Stomach (tissue), 8 donors: ENCODE measurements at regions not wholly inside any gene's neighbourhood (a gene's known extent, or its start where the extent isn't known, plus 50 kb on each side); places are given as distances from the start of the nearest gene placed in this dataset.
A peak's percentile ranks its signal among the peaks of the same experiment; 100 is the strongest.

ENCODE experiments used
- DNase-seq, 2 donors: peaks; one replicate each; pipeline versions ENCODE4 v3.0.0 to v3.0.0-alpha.2; 2013 to 2019
- H3K27ac ChIP-seq, 5 donors: fragments of 200-600 bp in 4 of 5; sonication (generic) in 4 of 5; one replicate each; pipeline ENCODE4 v1.5.1; 2013 to 2019; ENCODE audit warnings: mild to moderate bottlenecking in 1 of 5, moderate library complexity in 1 of 5
- H3K27me3 ChIP-seq, 3 donors: fragments of 200-600 bp; sonication (generic); one replicate each; pipeline ENCODE4 v1.5.1; 2017 to 2019; ENCODE audit warnings: mixed run types in 1 of 3
- H3K36me3 ChIP-seq, 4 donors: fragments of 200-600 bp; sonication (generic); 1 replicate in 3 of 4; 2 replicates in 1 of 4; pipeline ENCODE4 v1.5.1; 2016 to 2019
- H3K4me1 ChIP-seq, 4 donors: fragments of 200-600 bp; sonication (generic); one replicate each; pipeline ENCODE4 v1.5.1; 2016 to 2019
- H3K4me3 ChIP-seq, 4 donors: fragments of 200-600 bp; sonication (generic) in 3 of 4; one replicate each; pipeline ENCODE4 v1.5.1; 2016 to 2019; ENCODE audit warnings: mild to moderate bottlenecking in 1 of 4
- H3K9me3 ChIP-seq, 4 donors: fragments of 200-600 bp; sonication (generic); one replicate each; pipeline ENCODE4 v1.5.1; 2016 to 2019
- CTCF ChIP-seq, 7 experiments: fragments of 450-650 bp in 4 of 7; fragments of 200-600 bp in 3 of 7; sonication (generic) in 3 of 7; IDR thresholded peaks; one replicate each; pipeline ENCODE4 v1.5.1; 2016 to 2019; ENCODE audit warnings: antibody characterized with exemption in 7 of 7, control low read depth in 2 of 7, mild to moderate bottlenecking in 1 of 7
- EP300 ChIP-seq: sonication (generic); formaldehyde crosslinking; IDR thresholded peaks from one replicate; pipeline ENCODE4 v1.6.1; 2017; ENCODE audit warnings: antibody characterized with exemption
- POLR2A ChIP-seq, 4 donors: fragments of 450-650 bp; IDR thresholded peaks; one replicate each; pipeline ENCODE4 v1.6.1; 2016; ENCODE audit warnings: antibody characterized with exemption in 4 of 4, control low read depth in 2 of 4, mild to moderate bottlenecking in 1 of 4, moderate library complexity in 1 of 4
- POLR2AphosphoS5 ChIP-seq, 3 donors: sonication (generic); formaldehyde crosslinking; IDR thresholded peaks; one replicate each; pipeline ENCODE4 v1.6.1; 2016; ENCODE audit warnings: antibody characterized with exemption in 3 of 3
- WGBS, 5 donors: extraction: QIAGEN DNeasy Blood & Tissue Kit in 3 of 5; methylation state at CpG; one replicate each; pipeline versions ENCODE4 v1.1.5 to v1.1.7; 2013 to 2018; 5-methylcytosine and 5-hydroxymethylcytosine counted together
- intact Hi-C: fragments of 100-400 bp; cut with DNase I; formaldehyde crosslinking; loops from one replicate; pipeline ENCODE4 v1.15.1; 2023; ENCODE audit warnings: low total_unique reads
- donor health status: healthy with polysubstance abuse.
- donor health status: Bipolar disorder and iron deficiency.
- donor health status: healthy.

GRCh38 chr9:28024676-28025075 lies 451.4 kb upstream of the C9orf72 start:
- H3K4me1 ChIP-seq = no peaks in the 10 kb centered on the region
- intact Hi-C loops = no loop called here
- DNase-seq = peak in 1 of 2 donors; percentile 33
- WGBS, 5 donors = 64 to 82% (median 75%) methylated on average over 6 of the region's 6 CpGs
- no peaks in the 10 kb centered on the region for H3K9me3 ChIP-seq
- no peaks in the 10 kb centered on the region for H3K36me3 ChIP-seq
- H3K4me3 ChIP-seq = no peak overlapping the region
- no peaks in the 10 kb centered on the region for H3K27me3 ChIP-seq
- TF ChIP-seq POLR2A (IDR thresholded peaks at IDR 0.05) = no peak
- TF ChIP-seq POLR2AphosphoS5 (IDR thresholded peaks at IDR 0.05) = no peak
- TF ChIP-seq EP300 = no peak
- TF ChIP-seq CTCF (IDR thresholded peaks at IDR 0.05) = no peak
- H3K27ac ChIP-seq = no peak overlapping the region

GRCh38 chr9:28025186-28025585 lies 451.9 kb upstream of the C9orf72 start:
- Histone ChIP-seq H3K36me3 (no peaks in the 10 kb centered on the region), H3K27me3 (no peaks in the 10 kb centered on the region), H3K9me3 (no peaks in the 10 kb centered on the region), H3K4me3 (no peak overlapping the region), H3K4me1 (no peaks in the 10 kb centered on the region), H3K27ac (no peak overlapping the region)
- intact Hi-C loops = no loop called here
- DNase-seq = no peak
- 62 to 81% (median 73%) methylated on average over 2 of the region's 2 CpGs for WGBS, 5 donors
- TF ChIP-seq POLR2A (IDR thresholded peaks at IDR 0.05) (no peak), CTCF (IDR thresholded peaks at IDR 0.05) (no peak), POLR2AphosphoS5 (IDR thresholded peaks at IDR 0.05) (no peak), EP300 (no peak)

- Histone ChIP-seq H3K4me3 (no peak overlapping the region), H3K9me3 (no peaks in the 10 kb centered on the region), H3K27ac (no peak overlapping the region), H3K4me1 (no peaks in the 10 kb centered on the region), H3K36me3 (no peaks in the 10 kb centered on the region), H3K27me3 (no peaks in the 10 kb centered on the region)
- no peak for DNase-seq
- no peak for TF ChIP-seq CTCF (IDR thresholded peaks at IDR 0.05)
- no peak for TF ChIP-seq EP300
- TF ChIP-seq POLR2A (IDR thresholded peaks at IDR 0.05) = no peak
- TF ChIP-seq POLR2AphosphoS5 (IDR thresholded peaks at IDR 0.05) = no peak
- intact Hi-C loops = no loop called here
- 78 to 87% (median 83%) methylated on average over 5 of the region's 5 CpGs for WGBS, 5 donors
Observed at GRCh38 chr9:28031521-28032267, 458.4 kb upstream of the C9orf72 start.

- WGBS, 5 donors = 82 to 93% (median 84%) methylated on average over 2 of the region's 2 CpGs
- H3K36me3 ChIP-seq = no peaks in the 10 kb centered on the region
- H3K4me3 ChIP-seq = no peak overlapping the region
Observed at GRCh38 chr9:28032268-28032590, 458.9 kb upstream of the C9orf72 start.

More at GRCh38 chr9:28032268-28032590, 458.9 kb upstream of the C9orf72 start:
- no peaks in the 10 kb centered on the region for H3K4me1 ChIP-seq
- no peak for DNase-seq
- intact Hi-C loops = no loop called here
- no peak overlapping the region for H3K27ac ChIP-seq
- H3K9me3 ChIP-seq = no peaks in the 10 kb centered on the region
- no peak for TF ChIP-seq CTCF (IDR thresholded peaks at IDR 0.05)
- TF ChIP-seq POLR2A (IDR thresholded peaks at IDR 0.05) = no peak
- no peak for TF ChIP-seq EP300
- TF ChIP-seq POLR2AphosphoS5 (IDR thresholded peaks at IDR 0.05) = no peak
- no peaks in the 10 kb centered on the region for H3K27me3 ChIP-seq
